ENCODE measurements at regions not wholly inside any gene's neighbourhood (a gene's known extent, or its start where the extent isn't known, plus 50 kb on each side); places are given as distances from the start of the nearest gene placed in this dataset.

GRCh38 chr5:87069974-87070608 is 197.6 kb upstream of the RASA1 start:
- H4K20me1 ChIP-seq (ENCODE audit: low read depth), result no peaks in the 10 kb centered on the region
- peak; percentile 6 for DNase-seq (ENCODE audit: low spot score)
- H3K27me3 ChIP-seq, result no peaks in the 10 kb centered on the region
- no peak overlapping the region for H3K27ac ChIP-seq
- H3K9me3 Mint-ChIP-seq, result no peaks in the 10 kb centered on the region
- H2AFZ ChIP-seq (replicated peaks), result no peak overlapping the region
- H3K27me3 Mint-ChIP-seq (ENCODE audit: insufficient read depth, low read depth), result no peaks in the 10 kb centered on the region
- no peaks in the 10 kb centered on the region for H3K9me3 ChIP-seq (ENCODE audit: low read depth)
- no peaks in the 10 kb centered on the region for H3K79me2 ChIP-seq (ENCODE audit: low read depth)
- H3K36me3 Mint-ChIP-seq, result no peaks in the 10 kb centered on the region
- no peak overlapping the region for H3K4me2 ChIP-seq
- no peak overlapping the region for H3K27ac Mint-ChIP-seq
- no peak overlapping the region for H3K4me3 Mint-ChIP-seq
- no peaks in the 10 kb centered on the region for H3F3A ChIP-seq (ENCODE audit: low read depth)
- H3K9ac ChIP-seq, result no peak overlapping the region
- H3K4me1 ChIP-seq, result no peaks in the 10 kb centered on the region
- no peaks in the 10 kb centered on the region for H3K36me3 ChIP-seq
- peak; percentile 33 for TF ChIP-seq CTCF (IDR thresholded peaks at IDR 0.05)
- no peak for TF ChIP-seq EZH2 (IDR thresholded peaks at IDR 0.05)
- H3K4me3 ChIP-seq, result no peak overlapping the region
- no peaks in the 10 kb centered on the region for H3K4me1 Mint-ChIP-seq

GRCh38 chr5:87074072-87074471 is 193.6 kb upstream of the RASA1 start:
- no peak overlapping the region for H2AFZ ChIP-seq (replicated peaks)
- Mint-ChIP-seq H3K27ac (no peak overlapping the region), H3K4me3 (no peak overlapping the region), H3K27me3 (ENCODE audit: insufficient read depth, low read depth) (no peaks in the 10 kb centered on the region), H3K4me1 (no peaks in the 10 kb centered on the region), H3K9me3 (no peaks in the 10 kb centered on the region), H3K36me3 (no peaks in the 10 kb centered on the region)
- H3K36me3 ChIP-seq, result no peaks in the 10 kb centered on the region
- no peaks in the 10 kb centered on the region for H4K20me1 ChIP-seq (ENCODE audit: low read depth)
- no peaks in the 10 kb centered on the region for H3K79me2 ChIP-seq (ENCODE audit: low read depth)
- no peak overlapping the region for H3K4me3 ChIP-seq
- no peak overlapping the region for H3K9ac ChIP-seq
- TF ChIP-seq EZH2phosphoT487 (IDR thresholded peaks at IDR 0.05) (no peak), EZH2 (IDR thresholded peaks at IDR 0.05) (no peak), CTCF (IDR thresholded peaks at IDR 0.05) (no peak)
- no peaks in the 10 kb centered on the region for H3F3A ChIP-seq (ENCODE audit: low read depth)
- H3K27me3 ChIP-seq, result no peaks in the 10 kb centered on the region
- no peak for DNase-seq (ENCODE audit: low spot score)
- H3K27ac ChIP-seq, result no peak overlapping the region
- no peak overlapping the region for H3K4me2 ChIP-seq
- no peaks in the 10 kb centered on the region for H3K4me1 ChIP-seq
- H3K9me3 ChIP-seq (ENCODE audit: low read depth), result no peaks in the 10 kb centered on the region

GRCh38 chr5:87074934-87075541 is 192.6 kb upstream of the RASA1 start:
- Histone ChIP-seq H2AFZ (replicated peaks) (no peak overlapping the region), H3K27ac (no peak overlapping the region), H3K79me2 (ENCODE audit: low read depth) (no peaks in the 10 kb centered on the region), H3K9ac (no peak overlapping the region), H3F3A (ENCODE audit: low read depth) (no peaks in the 10 kb centered on the region), H3K36me3 (no peaks in the 10 kb centered on the region), H3K4me2 (no peak overlapping the region), H3K4me1 (no peaks in the 10 kb centered on the region), H3K9me3 (ENCODE audit: low read depth) (no peaks in the 10 kb centered on the region), H3K27me3 (no peaks in the 10 kb centered on the region), H3K4me3 (no peak overlapping the region), H4K20me1 (ENCODE audit: low read depth) (no peaks in the 10 kb centered on the region)
- no peaks in the 10 kb centered on the region for H3K36me3 Mint-ChIP-seq
- DNase-seq (ENCODE audit: low spot score), result peak; percentile 2
- H3K4me1 Mint-ChIP-seq, result no peaks in the 10 kb centered on the region
- no peak overlapping the region for H3K4me3 Mint-ChIP-seq
- no peak overlapping the region for H3K27ac Mint-ChIP-seq
- H3K9me3 Mint-ChIP-seq, result no peaks in the 10 kb centered on the region
- H3K27me3 Mint-ChIP-seq (ENCODE audit: insufficient read depth, low read depth), result no peaks in the 10 kb centered on the region
- TF ChIP-seq EZH2 (IDR thresholded peaks at IDR 0.05) (no peak), CTCF (IDR thresholded peaks at IDR 0.05) (no peak), EZH2phosphoT487 (IDR thresholded peaks at IDR 0.05) (no peak)
